Kidney epithelial cell (primary cell): ENCODE measurements at regions not wholly inside any gene's neighbourhood (a gene's known extent, or its start where the extent isn't known, plus 50 kb on each side); places are given as distances from the start of the nearest gene placed in this dataset.

ENCODE experiments used
- DNase-seq: peaks from one replicate; pipeline ENCODE4 v3.0.0-alpha.2; 2010; ENCODE audit warnings: low read depth
- H3K27me3 ChIP-seq: 2 replicates; pipeline ENCODE4 v1.6.0; 2011; ENCODE audit warnings: low read length; ENCODE audit not compliant: control insufficient read depth, insufficient read depth
- H3K36me3 ChIP-seq: 2 replicates; pipeline ENCODE4 v1.5.1; 2011; ENCODE audit warnings: low read length; ENCODE audit not compliant: control insufficient read depth, insufficient read depth
- H3K4me3 ChIP-seq: 2 replicates; pipeline ENCODE4 v1.5.1; 2011; ENCODE audit warnings: low read depth, mild to moderate bottlenecking, control low read depth, low read length
- TF ChIP-seq, protein P1 (sequence below): IDR thresholded peaks from 2 replicates; pipeline ENCODE4 v1.5.1; 2011; ENCODE audit warnings: mild to moderate bottlenecking, moderate library complexity, low read length, control low read depth, inconsistent platforms; ENCODE audit not compliant: insufficient read depth, poor library complexity, severe bottlenecking

DNA sequence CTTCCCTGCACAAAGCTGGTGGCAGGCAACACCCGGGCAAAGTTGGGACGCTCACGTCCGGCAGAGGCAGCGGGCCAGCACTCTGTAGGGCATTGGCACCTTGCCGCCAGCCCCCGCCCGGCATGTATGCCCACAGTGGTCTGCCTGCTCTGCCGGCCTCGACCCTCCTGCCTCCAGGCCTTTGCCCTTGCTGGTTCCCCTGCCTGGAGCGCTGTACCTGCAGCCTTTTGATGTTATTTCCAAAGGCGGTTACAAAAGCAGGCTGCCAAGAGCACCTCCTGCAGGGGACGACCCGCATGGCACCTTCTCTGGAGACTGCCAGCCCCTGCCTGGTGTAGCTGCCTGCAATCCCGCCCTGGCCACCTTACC, 56.5 kb upstream of the SHISAL1 start:
- DNase-seq = no peak
- Histone ChIP-seq H3K4me3 (no peak overlapping the region), H3K36me3 (no peaks in the 10 kb centered on the region), H3K27me3 (peaks cover 21% of the 10 kb centered on the region)
- TF ChIP-seq, protein P1, sequence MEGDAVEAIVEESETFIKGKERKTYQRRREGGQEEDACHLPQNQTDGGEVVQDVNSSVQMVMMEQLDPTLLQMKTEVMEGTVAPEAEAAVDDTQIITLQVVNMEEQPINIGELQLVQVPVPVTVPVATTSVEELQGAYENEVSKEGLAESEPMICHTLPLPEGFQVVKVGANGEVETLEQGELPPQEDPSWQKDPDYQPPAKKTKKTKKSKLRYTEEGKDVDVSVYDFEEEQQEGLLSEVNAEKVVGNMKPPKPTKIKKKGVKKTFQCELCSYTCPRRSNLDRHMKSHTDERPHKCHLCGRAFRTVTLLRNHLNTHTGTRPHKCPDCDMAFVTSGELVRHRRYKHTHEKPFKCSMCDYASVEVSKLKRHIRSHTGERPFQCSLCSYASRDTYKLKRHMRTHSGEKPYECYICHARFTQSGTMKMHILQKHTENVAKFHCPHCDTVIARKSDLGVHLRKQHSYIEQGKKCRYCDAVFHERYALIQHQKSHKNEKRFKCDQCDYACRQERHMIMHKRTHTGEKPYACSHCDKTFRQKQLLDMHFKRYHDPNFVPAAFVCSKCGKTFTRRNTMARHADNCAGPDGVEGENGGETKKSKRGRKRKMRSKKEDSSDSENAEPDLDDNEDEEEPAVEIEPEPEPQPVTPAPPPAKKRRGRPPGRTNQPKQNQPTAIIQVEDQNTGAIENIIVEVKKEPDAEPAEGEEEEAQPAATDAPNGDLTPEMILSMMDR = no peak

DNA sequence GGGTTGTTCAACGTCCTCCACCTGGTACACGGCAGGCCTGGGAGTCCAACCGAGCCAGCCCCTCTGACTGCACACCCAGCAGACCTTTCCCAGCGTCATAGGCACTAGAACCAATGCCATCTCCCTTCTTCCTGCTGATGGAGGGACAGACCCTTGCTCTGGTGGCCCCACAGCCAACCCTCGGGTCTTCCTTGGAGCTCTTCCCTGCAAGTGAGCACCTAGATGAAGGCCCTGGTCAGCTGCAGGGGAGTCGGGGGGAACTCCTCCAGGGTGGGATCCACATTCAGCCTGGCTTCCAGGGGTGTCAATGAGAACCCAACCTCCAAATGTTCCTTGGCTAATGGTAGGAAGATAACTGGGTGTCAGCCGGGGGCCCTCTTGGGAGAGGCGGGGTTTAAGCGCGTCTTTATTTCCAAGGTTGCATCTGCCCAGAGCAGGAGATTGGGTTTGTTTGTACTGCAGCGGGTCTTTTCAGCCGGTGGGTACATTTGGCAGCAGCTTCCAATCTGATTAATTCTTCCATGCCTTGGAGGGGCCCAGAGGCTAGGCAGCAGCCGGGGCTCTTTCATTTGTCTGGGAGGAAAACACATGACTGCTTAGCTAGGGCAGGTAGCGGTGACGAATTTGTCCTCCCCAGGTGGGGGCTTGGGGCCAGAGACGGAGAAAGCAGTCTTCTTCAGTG, 56.0 kb upstream of the SHISAL1 start:
- DNase-seq = no peak
- TF ChIP-seq, protein P1 = no peak
- Histone ChIP-seq H3K27me3 (peaks cover 26% of the 10 kb centered on the region), H3K4me3 (no peak overlapping the region), H3K36me3 (no peaks in the 10 kb centered on the region)

DNA sequence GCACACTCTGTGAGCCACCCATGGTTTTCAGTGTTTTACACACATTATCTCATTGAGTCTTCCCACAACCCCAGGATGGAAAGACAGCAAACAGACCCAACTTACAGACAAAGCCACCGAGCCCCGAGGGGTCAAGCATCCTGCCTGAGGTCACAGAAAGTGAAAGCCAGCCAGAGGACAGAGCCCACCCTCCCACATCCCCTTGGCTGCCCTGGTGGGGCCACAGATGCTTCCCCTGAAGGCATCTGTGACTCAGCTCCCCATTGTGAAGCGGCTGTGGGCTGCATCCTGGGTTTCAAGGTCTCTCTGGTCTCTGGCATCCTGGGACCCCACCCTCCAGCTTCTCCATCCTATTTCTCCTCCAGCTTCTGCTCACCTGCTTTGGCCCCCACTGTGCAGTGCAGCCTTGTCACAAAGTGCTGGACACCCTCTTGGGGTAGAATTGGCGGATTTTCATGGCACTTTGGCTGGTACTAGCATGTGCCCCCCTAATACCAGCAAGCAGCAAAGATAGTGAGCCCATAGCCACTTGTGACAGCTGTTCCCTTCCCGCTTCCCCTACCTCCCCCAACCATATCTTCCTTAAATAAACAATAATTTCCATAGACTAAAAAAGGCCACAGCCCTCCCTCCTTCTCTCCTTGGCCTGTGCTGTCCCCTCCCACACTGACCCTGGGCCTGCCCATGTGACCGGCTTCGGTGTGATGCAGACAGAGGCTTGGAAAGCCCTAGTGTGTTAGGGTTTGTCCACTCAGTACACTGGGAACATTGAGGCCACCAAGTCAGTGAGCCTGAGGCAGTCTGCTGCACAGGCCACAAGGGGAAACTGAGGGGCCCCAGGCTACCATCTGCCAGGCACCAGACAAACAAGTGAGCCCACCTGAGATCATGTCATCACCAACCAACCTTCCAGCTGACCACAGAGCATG, 53.9 kb upstream of the SHISAL1 start:
- Histone ChIP-seq H3K36me3 (no peaks in the 10 kb centered on the region), H3K4me3 (no peak overlapping the region), H3K27me3 (peaks cover 31% of the 10 kb centered on the region)
- DNase-seq = no peak
- TF ChIP-seq, protein P1 = no peak

DNA sequence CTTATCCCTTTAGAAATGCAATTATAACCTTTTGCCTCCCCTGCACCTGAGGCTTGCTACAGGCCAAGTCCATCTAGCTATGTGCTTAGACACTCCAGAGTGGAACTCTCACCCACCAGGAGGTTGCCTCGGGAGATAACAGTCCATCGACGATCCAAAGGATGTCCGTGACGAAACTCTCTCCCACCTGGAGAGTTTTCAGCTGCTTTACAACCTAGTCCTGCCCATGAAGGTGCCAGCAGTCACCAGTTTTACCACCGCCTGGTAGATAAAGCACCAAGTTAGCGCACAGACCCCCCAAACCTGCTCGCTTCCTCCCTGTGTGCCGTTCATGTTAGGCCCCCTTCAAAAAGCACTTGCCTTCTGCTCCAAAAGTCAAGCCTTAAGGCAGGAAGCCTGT, 53.1 kb upstream of the SHISAL1 start:
- no peaks in the 10 kb centered on the region for H3K36me3 ChIP-seq
- no peak for DNase-seq
- TF ChIP-seq, protein P1 = no peak
- H3K4me3 ChIP-seq = no peak overlapping the region
- H3K27me3 ChIP-seq = peaks cover 32% of the 10 kb centered on the region

DNA sequence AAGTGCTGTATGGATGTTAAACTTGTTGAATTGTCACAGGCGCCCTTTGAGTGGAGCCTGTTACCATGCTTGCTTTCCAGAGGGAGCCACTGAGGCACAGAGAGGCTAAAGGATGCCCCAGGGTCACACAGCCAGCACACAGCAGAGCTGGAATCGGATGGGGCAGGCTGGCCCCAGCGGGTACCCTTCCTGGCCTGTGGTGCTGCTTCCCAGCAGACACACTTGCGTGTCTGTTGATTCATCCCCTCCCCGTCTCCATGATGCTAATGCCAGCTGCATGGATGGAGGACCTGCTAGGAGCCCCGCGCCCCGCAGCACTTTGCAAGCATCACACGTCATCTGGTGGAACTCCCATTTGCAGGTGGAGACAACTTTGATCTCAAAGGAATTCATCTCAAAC, 52.4 kb upstream of the SHISAL1 start:
- TF ChIP-seq, protein P1 = no peak
- no peak for DNase-seq
- no peaks in the 10 kb centered on the region for H3K36me3 ChIP-seq

More for the DNA sequence above, 52.4 kb upstream of the SHISAL1 start:
- H3K4me3 ChIP-seq = no peak overlapping the region
- peaks cover 33% of the 10 kb centered on the region for H3K27me3 ChIP-seq
